ENCODE measurements at regions not wholly inside any gene's neighbourhood (a gene's known extent, or its start where the extent isn't known, plus 50 kb on each side); places are given as distances from the start of the nearest gene placed in this dataset.

DNA sequence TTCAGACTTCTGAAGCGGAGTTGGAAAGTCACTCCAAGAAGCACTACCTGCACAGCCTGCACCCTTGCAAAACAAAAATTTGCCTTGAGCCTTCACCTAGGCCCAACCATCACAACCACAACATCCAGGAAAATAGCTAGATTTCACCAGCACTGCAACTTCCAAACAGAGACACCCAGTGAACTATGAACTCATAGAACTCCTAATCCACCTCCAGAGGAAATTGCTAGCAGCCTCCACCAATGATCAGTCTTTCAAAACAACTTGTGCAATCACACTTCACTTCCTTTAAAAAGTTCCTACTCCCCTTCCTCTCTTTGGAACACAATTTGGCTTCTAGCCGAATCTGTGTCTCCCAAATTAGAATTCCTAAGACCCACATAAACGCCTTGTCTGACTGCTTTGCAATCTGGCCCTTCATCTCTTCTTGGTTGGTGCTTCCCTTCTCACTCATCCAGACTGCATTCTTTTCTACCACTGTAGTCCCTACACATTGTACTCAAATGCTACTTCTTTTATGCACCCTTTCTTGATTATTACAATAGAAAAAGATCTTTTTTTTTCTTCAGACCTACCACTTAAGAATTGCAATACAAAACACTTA is 489.2 kb upstream of the ARGLU1 start:
- Histone ChIP-seq H3K9me3 (ENCODE audit: insufficient read depth, low read depth) (no peaks in the 10 kb centered on the region; the same call in 1 of the 2 replicates), H3K4me1 (replicated peaks; ENCODE audit: insufficient read depth) (no peaks in the 10 kb centered on the region), H3K36me3 (ENCODE audit: low read depth) (no peaks in the 10 kb centered on the region), H3K9me2 (ENCODE audit: insufficient read depth) (no peaks in the 10 kb centered on the region), H3K27me3 (ENCODE audit: insufficient read depth, low read depth) (no peaks in the 10 kb centered on the region), H3F3A (ENCODE audit: insufficient read depth, low read depth) (no peaks in the 10 kb centered on the region), H2AFZ (no peak overlapping the region), H4K20me1 (ENCODE audit: insufficient read depth) (no peaks in the 10 kb centered on the region), H3K27ac (no peak overlapping the region), H3K79me2 (ENCODE audit: low read depth) (no peaks in the 10 kb centered on the region), H3K4me2 (no peak overlapping the region), H3K4me3 (no peak overlapping the region)
- no peak for DNase-seq
- no TSS peak for BruUV-seq (replicated peaks)
- POLR2A ChIA-PET (ENCODE audit: unreplicated experiment): no interaction called here
- CTCF ChIA-PET: no interaction called here
- TF ChIP-seq, protein P1, sequence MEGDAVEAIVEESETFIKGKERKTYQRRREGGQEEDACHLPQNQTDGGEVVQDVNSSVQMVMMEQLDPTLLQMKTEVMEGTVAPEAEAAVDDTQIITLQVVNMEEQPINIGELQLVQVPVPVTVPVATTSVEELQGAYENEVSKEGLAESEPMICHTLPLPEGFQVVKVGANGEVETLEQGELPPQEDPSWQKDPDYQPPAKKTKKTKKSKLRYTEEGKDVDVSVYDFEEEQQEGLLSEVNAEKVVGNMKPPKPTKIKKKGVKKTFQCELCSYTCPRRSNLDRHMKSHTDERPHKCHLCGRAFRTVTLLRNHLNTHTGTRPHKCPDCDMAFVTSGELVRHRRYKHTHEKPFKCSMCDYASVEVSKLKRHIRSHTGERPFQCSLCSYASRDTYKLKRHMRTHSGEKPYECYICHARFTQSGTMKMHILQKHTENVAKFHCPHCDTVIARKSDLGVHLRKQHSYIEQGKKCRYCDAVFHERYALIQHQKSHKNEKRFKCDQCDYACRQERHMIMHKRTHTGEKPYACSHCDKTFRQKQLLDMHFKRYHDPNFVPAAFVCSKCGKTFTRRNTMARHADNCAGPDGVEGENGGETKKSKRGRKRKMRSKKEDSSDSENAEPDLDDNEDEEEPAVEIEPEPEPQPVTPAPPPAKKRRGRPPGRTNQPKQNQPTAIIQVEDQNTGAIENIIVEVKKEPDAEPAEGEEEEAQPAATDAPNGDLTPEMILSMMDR (conservative IDR thresholded peaks at IDR 0.05): no peak
- no peak for TF ChIP-seq EZH2 (IDR thresholded peaks at IDR 0.05; ENCODE audit: low read depth)
- intact Hi-C loops (cut with micrococcal nuclease; ENCODE audit: unreplicated experiment): no loop called here

DNA sequence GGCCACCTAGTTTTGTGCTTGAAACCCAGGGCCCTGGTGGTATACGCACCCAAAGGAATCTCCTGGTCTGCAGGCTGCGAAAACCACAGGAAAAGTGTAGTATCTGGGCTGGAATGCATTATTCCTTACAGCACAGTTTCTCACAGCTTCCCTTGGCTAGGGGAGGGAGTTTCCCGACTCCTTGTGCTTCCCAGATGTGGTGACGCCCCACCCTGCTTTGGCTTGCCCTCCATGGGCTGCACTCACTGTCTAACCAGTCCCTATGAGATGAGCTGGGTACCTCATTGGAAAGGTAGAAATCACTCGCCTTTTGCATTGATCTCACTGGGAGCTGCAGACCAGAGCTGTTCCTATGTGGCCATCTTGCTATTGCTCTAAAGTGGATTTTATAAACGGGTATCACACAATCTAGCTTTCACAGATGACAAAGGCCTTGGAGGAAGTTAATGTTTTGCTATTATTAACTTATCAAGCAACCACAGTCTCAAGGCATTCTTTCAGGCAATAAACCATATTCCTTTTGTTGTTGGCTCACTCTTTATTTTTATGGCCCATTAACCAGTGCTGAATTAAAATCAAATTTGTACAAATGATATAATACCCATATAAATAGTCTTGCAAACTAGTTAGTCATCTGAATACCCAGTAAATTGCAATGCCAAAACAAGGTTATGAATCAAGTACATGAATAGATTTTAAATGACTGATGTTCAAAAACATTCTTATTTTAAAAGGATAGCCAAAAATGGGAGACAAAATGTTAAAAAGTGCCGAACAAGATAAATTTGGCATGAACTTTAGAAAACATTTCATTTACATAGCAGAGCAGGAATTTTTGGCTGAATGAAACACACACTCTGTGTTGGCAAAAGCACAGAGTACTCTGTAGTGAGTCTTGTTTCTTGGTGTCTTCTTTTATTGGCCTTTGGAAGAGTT is 475.4 kb upstream of the ARGLU1 start:
- Histone ChIP-seq H3F3A (ENCODE audit: insufficient read depth, low read depth) (no peaks in the 10 kb centered on the region), H3K27me3 (ENCODE audit: insufficient read depth, low read depth) (peaks cover 6% of the 10 kb centered on the region; the same call in 1 of the 2 replicates), H3K36me3 (ENCODE audit: low read depth) (no peaks in the 10 kb centered on the region), H3K4me2 (no peak overlapping the region), H3K9me2 (ENCODE audit: insufficient read depth) (no peaks in the 10 kb centered on the region), H3K27ac (no peak overlapping the region), H3K79me2 (ENCODE audit: low read depth) (no peaks in the 10 kb centered on the region), H4K20me1 (ENCODE audit: insufficient read depth) (no peaks in the 10 kb centered on the region), H3K4me1 (replicated peaks; ENCODE audit: insufficient read depth) (no peaks in the 10 kb centered on the region), H3K4me3 (no peak overlapping the region), H3K9me3 (ENCODE audit: insufficient read depth, low read depth) (no peaks in the 10 kb centered on the region), H2AFZ (no peak overlapping the region)
- CTCF ChIA-PET: no interaction called here
- TF ChIP-seq, protein P1 (conservative IDR thresholded peaks at IDR 0.05): no peak
- no peak for TF ChIP-seq EZH2 (IDR thresholded peaks at IDR 0.05; ENCODE audit: low read depth)
- intact Hi-C loops (cut with micrococcal nuclease; ENCODE audit: unreplicated experiment): no loop called here
- no TSS peak for BruUV-seq (replicated peaks)
- POLR2A ChIA-PET (ENCODE audit: unreplicated experiment): no interaction called here
- no peak for DNase-seq

DNA sequence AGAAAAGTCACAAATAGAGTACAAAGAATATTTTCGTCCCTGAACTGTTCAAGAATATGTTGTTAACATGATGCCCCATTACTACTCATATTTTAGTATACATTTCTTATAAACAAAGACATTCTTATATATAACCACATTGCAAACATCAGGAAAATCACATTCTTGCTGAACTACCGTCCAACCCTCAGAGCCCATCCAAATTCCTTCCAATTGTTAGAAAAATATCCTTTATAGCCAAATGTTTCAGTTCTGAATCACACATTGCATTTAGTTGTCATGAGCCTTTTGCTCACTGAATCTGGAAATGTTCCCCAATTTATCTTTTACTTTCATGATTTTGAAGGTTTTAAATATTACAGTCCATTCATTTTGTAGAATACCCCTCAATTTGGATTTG is 467.8 kb upstream of the ARGLU1 start:
- Histone ChIP-seq H2AFZ (no peak overlapping the region), H3K9me2 (ENCODE audit: insufficient read depth) (no peaks in the 10 kb centered on the region), H3K4me1 (replicated peaks; ENCODE audit: insufficient read depth) (no peaks in the 10 kb centered on the region), H3K79me2 (ENCODE audit: low read depth) (no peaks in the 10 kb centered on the region), H3K27me3 (ENCODE audit: insufficient read depth, low read depth) (no peaks in the 10 kb centered on the region), H3K4me2 (no peak overlapping the region), H3K4me3 (no peak overlapping the region), H3K9me3 (ENCODE audit: insufficient read depth, low read depth) (no peaks in the 10 kb centered on the region), H3F3A (ENCODE audit: insufficient read depth, low read depth) (no peaks in the 10 kb centered on the region), H3K27ac (no peak overlapping the region), H3K36me3 (ENCODE audit: low read depth) (no peaks in the 10 kb centered on the region), H4K20me1 (ENCODE audit: insufficient read depth) (no peaks in the 10 kb centered on the region)
- intact Hi-C loops (cut with micrococcal nuclease; ENCODE audit: unreplicated experiment): no loop called here
- BruUV-seq (replicated peaks): no TSS peak
- TF ChIP-seq, protein P1 (conservative IDR thresholded peaks at IDR 0.05): no peak
- TF ChIP-seq EZH2 (IDR thresholded peaks at IDR 0.05; ENCODE audit: low read depth): no peak
- DNase-seq: no peak
- ChIA-PET CTCF (no interaction called here), POLR2A (ENCODE audit: unreplicated experiment) (no interaction called here)
